ENCODE measurements at regions not wholly inside any gene's neighbourhood (a gene's known extent, or its start where the extent isn't known, plus 50 kb on each side); places are given as distances from the start of the nearest gene placed in this dataset.

DNA sequence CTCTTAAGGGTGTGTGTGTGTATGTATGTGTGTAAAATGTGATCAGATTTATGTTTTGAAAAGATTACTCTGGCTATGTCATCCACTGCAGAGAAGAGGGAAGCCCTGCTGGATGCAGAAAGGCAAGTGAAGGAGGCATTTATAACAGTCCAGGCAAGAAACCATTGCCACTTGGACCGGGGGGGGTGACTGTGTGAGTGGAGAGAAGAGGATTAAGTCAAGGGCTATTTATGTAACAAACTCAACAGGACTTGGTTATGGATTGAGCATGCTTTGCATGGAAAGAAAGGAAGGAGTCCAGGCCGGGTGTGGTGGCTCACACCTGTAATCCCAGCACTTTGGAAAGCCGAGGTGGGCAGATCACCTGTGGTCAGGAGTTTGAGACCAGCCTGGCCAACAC, 143.0 kb downstream of the URB2 start:
- Mint-ChIP-seq H3K27me3 (ENCODE audit: unreplicated experiment) (peaks cover 4% of the 10 kb centered on the region), H3K4me1 (ENCODE audit: unreplicated experiment) (no peaks in the 10 kb centered on the region), H3K4me3 (ENCODE audit: unreplicated experiment) (no peak overlapping the region), H3K9me3 (ENCODE audit: unreplicated experiment) (no peaks in the 10 kb centered on the region), H3K36me3 (ENCODE audit: low read depth, unreplicated experiment) (no peaks in the 10 kb centered on the region), H3K27ac (ENCODE audit: unreplicated experiment) (no peak overlapping the region)
- DNase-seq (ENCODE audit: low spot score) = no peak
- TF ChIP-seq CTCF (IDR thresholded peaks at IDR 0.05; ENCODE audit: unreplicated experiment) = no peak

DNA sequence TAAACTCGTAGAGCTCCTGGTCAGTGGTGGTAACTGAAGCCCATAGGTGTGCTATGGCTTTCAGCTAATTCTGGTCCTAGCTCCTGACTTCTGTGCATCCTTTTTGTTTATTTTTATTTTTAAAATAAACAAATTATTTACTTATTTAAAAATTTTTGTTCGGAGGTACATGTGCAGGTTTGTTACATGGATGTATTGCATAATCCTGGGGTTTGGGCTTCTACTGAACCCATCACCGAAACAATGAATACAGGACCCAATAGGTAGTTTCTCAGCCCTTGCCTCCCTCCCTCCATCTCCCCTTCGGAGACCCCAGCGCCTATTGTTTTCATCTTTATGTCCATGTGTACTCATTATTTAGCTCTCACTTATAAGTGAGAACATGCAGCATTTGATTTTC, 143.8 kb downstream of the URB2 start:
- Mint-ChIP-seq H3K9me3 (ENCODE audit: unreplicated experiment) (no peaks in the 10 kb centered on the region), H3K27me3 (ENCODE audit: unreplicated experiment) (peaks cover 4% of the 10 kb centered on the region), H3K36me3 (ENCODE audit: low read depth, unreplicated experiment) (no peaks in the 10 kb centered on the region), H3K4me3 (ENCODE audit: unreplicated experiment) (no peak overlapping the region), H3K4me1 (ENCODE audit: unreplicated experiment) (no peaks in the 10 kb centered on the region), H3K27ac (ENCODE audit: unreplicated experiment) (no peak overlapping the region)
- no peak for DNase-seq (ENCODE audit: low spot score)
- TF ChIP-seq CTCF (IDR thresholded peaks at IDR 0.05; ENCODE audit: unreplicated experiment) = no peak

DNA sequence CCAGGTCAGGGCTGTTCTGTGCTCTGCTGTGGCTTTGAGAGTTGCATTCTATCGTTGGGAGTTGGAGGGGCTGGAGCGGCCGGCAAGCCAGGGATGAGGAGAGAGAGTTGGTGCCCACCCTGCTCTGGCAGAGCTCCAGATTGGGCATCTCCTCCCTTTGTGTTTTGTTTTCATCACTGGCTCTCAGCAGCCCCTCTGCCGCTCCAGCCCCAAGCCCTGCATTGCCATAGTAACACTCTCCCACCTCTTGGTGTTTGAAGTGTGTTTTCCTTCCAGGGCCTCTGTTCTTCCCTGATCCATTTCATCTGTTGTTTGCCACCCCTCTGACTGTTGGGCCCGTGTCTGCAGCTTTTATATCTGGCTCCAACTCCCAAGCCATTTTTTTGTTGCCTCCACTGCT, 152.7 kb downstream of the URB2 start:
- peaks cover 3% of the 10 kb centered on the region for H3K36me3 Mint-ChIP-seq (ENCODE audit: low read depth, unreplicated experiment)
- H3K27me3 Mint-ChIP-seq (ENCODE audit: unreplicated experiment) = no peaks in the 10 kb centered on the region
- no peak overlapping the region for H3K27ac Mint-ChIP-seq (ENCODE audit: unreplicated experiment)
- no peaks in the 10 kb centered on the region for H3K9me3 Mint-ChIP-seq (ENCODE audit: unreplicated experiment)
- no peak overlapping the region for H3K4me3 Mint-ChIP-seq (ENCODE audit: unreplicated experiment)
- TF ChIP-seq CTCF (IDR thresholded peaks at IDR 0.05; ENCODE audit: unreplicated experiment) = no peak
- H3K4me1 Mint-ChIP-seq (ENCODE audit: unreplicated experiment) = no peaks in the 10 kb centered on the region
- DNase-seq (ENCODE audit: low spot score) = no peak

DNA sequence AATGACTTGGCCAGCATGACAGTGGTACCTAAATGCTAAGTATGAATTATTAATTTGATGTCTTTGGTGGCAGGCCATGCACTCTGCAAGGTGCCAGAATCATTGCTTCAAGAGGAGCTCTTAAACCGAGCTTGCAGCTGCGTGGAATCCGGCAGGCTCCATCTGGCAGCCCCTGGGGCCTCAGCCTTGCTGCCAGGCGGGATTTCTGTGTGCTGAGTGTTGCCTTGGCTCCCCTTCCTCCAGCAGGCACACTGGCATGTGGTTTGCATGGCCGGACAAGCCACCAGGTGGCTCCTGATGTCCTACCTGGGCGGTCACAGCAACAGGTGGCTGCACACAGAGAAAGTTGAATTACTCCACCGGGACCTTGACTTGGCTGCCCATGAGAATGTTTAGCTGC, 155.4 kb downstream of the URB2 start:
- TF ChIP-seq CTCF (IDR thresholded peaks at IDR 0.05; ENCODE audit: unreplicated experiment) = no peak

DNA sequence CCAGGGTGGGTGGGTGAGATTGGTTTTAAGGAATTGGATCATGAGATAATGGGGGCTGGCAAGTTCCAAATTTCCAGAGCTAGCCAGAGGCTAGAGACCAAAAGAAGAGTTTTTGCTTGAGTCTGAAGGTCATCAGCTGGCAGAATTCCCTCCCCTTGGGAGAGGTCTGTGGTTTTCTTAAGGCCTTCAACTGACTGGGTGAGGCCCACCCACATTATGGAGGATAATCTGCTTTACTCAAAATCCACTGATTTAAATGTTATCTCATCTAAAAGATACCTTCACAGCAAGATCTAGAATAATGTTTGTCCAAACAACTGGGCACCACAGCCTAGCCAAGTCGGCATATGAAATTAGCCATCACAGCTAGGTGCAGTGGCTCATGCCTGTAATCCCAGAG, 156.4 kb downstream of the URB2 start:
- TF ChIP-seq CTCF (IDR thresholded peaks at IDR 0.05; ENCODE audit: unreplicated experiment) = no peak
- H3K27ac Mint-ChIP-seq (ENCODE audit: unreplicated experiment) = no peak overlapping the region

More for the DNA sequence above, 155.4 kb downstream of the URB2 start:
- no peak for DNase-seq (ENCODE audit: low spot score)
- Mint-ChIP-seq H3K9me3 (ENCODE audit: unreplicated experiment) (no peaks in the 10 kb centered on the region), H3K4me1 (ENCODE audit: unreplicated experiment) (no peaks in the 10 kb centered on the region), H3K36me3 (ENCODE audit: low read depth, unreplicated experiment) (peaks cover 3% of the 10 kb centered on the region), H3K27ac (ENCODE audit: unreplicated experiment) (no peak overlapping the region), H3K27me3 (ENCODE audit: unreplicated experiment) (no peaks in the 10 kb centered on the region), H3K4me3 (ENCODE audit: unreplicated experiment) (no peak overlapping the region)

More for the DNA sequence above, 156.4 kb downstream of the URB2 start:
- peaks cover 2% of the 10 kb centered on the region for H3K9me3 Mint-ChIP-seq (ENCODE audit: unreplicated experiment)
- peaks cover 8% of the 10 kb centered on the region for H3K36me3 Mint-ChIP-seq (ENCODE audit: low read depth, unreplicated experiment)
- H3K4me1 Mint-ChIP-seq (ENCODE audit: unreplicated experiment) = no peaks in the 10 kb centered on the region
- no peak overlapping the region for H3K4me3 Mint-ChIP-seq (ENCODE audit: unreplicated experiment)
- DNase-seq (ENCODE audit: low spot score) = no peak
- peaks cover 4% of the 10 kb centered on the region for H3K27me3 Mint-ChIP-seq (ENCODE audit: unreplicated experiment)
